ENCODE measurements at regions not wholly inside any gene's neighbourhood (a gene's known extent, or its start where the extent isn't known, plus 50 kb on each side); places are given as distances from the start of the nearest gene placed in this dataset.

DNA sequence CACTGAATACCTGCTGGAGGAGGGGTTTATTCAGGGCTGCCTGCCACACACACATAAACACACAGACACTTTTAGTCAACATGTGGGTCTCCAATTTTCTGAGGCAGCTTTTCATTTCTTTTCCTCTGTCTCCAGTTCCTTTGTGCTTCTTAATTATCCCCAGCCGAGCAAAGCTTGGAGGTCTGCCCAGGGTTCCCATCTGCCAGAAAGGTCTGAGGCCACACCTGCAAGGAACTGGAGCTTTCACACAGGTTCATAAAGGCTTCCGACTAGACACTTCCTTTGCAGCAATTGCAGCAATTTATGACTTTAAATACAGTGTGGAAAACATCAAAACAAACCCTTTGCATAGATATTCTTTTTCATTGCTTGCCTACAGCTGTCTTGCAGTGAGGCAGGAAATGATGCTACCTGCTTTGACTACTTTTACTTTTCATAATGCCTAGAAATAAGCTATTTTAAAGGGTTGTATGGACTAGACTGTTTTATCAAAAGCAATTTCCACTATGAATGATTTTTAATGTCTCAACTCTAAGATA, 1318.9 kb downstream of the AACS start:
- Mint-ChIP-seq H3K4me3 (no peak overlapping the region), H3K27ac (peak overlapping the region; percentile 24 to 76 (median 42); a peak in 4 of 7 replicates), H3K36me3 (ENCODE audit: insufficient read depth in 1 of 3, low read depth in 3 of 3) (peaks cover 4 to 27% (median 9%) of the 10 kb centered on the region in 3 experiments; a peak in 6 of 7 replicates), H3K27me3 (ENCODE audit: low read depth) (no peaks in the 10 kb centered on the region; the same call in 1 of the 2 replicates), H3K9me3 (peaks cover 18 to 22% of the 10 kb centered on the region in 2 experiments), H3K4me1 (peaks cover 31 to 33% of the 10 kb centered on the region in 2 experiments)
- no peak overlapping the region for H3K18ac ChIP-seq (ENCODE audit: insufficient read length, low read depth, low read length)
- no peak overlapping the region for H3K56ac ChIP-seq (ENCODE audit: insufficient read length, low read depth, low read length)
- H3K79me1 ChIP-seq (ENCODE audit: insufficient read depth, low read depth, low read length, poor library complexity, severe bottlenecking), result no peaks in the 10 kb centered on the region
- no peak overlapping the region for H3K4me2 ChIP-seq (ENCODE audit: insufficient read depth, insufficient read length, low read length)
- WGBS (ENCODE audit: extremely low coverage, insufficient read length, low lambda C conversion rate), result no CpG with 5 or more reads among the region's 2 CpGs
- H3K4ac ChIP-seq (ENCODE audit: low read depth, low read length), result no peak overlapping the region
- no peak overlapping the region for H2BK20ac ChIP-seq (ENCODE audit: low read depth, low read length, poor library complexity, severe bottlenecking)
- no peaks in the 10 kb centered on the region for H3K27me3 ChIP-seq (ENCODE audit: insufficient read depth, low read length)
- TF ChIP-seq, protein P1, sequence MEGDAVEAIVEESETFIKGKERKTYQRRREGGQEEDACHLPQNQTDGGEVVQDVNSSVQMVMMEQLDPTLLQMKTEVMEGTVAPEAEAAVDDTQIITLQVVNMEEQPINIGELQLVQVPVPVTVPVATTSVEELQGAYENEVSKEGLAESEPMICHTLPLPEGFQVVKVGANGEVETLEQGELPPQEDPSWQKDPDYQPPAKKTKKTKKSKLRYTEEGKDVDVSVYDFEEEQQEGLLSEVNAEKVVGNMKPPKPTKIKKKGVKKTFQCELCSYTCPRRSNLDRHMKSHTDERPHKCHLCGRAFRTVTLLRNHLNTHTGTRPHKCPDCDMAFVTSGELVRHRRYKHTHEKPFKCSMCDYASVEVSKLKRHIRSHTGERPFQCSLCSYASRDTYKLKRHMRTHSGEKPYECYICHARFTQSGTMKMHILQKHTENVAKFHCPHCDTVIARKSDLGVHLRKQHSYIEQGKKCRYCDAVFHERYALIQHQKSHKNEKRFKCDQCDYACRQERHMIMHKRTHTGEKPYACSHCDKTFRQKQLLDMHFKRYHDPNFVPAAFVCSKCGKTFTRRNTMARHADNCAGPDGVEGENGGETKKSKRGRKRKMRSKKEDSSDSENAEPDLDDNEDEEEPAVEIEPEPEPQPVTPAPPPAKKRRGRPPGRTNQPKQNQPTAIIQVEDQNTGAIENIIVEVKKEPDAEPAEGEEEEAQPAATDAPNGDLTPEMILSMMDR (conservative IDR thresholded peaks at IDR 0.05), result no peak
- DNase-seq, result no peak
- no peak overlapping the region for H3K27ac ChIP-seq (ENCODE audit: insufficient read length, low read depth, low read length)
- H2BK15ac ChIP-seq (ENCODE audit: low read depth, low read length), result no peak overlapping the region
- H3K9me3 ChIP-seq (ENCODE audit: control insufficient read depth, low read depth, low read length), result no peaks in the 10 kb centered on the region
- H4K91ac ChIP-seq (ENCODE audit: insufficient read length, low read depth, low read length), result no peak overlapping the region
- no peak overlapping the region for H2BK5ac ChIP-seq (ENCODE audit: insufficient read length, low read length)
- H2AFZ ChIP-seq (ENCODE audit: low read length), result no peak overlapping the region
- H3K4me1 ChIP-seq (ENCODE audit: insufficient read depth, low read length), result peaks cover 4% of the 10 kb centered on the region; the same call in 1 of the 2 replicates
- H3K79me2 ChIP-seq (ENCODE audit: insufficient read depth, low read length), result no peaks in the 10 kb centered on the region
- no peak overlapping the region for H3K23ac ChIP-seq (ENCODE audit: insufficient read length, low read depth, low read length)
- H4K20me1 ChIP-seq (ENCODE audit: control insufficient read depth, insufficient read depth, insufficient read length), result no peaks in the 10 kb centered on the region
- H4K8ac ChIP-seq (replicated peaks; ENCODE audit: insufficient read length, low read depth, low read length), result no peak overlapping the region
- no peak overlapping the region for H2BK12ac ChIP-seq (ENCODE audit: insufficient read length, low read depth, low read length)
- no peak overlapping the region for H3T11ph ChIP-seq (ENCODE audit: low read length)
- H3K14ac ChIP-seq (ENCODE audit: insufficient read depth, low read length), result no peak overlapping the region
- no peak overlapping the region for H2BK120ac ChIP-seq (ENCODE audit: low read depth, low read length, poor library complexity, severe bottlenecking)
- H2AK5ac ChIP-seq (ENCODE audit: insufficient read length, low read length), result no peak overlapping the region
- H3K23me2 ChIP-seq (ENCODE audit: insufficient read length, low read depth, low read length, poor library complexity, severe bottlenecking), result no peaks in the 10 kb centered on the region
- H3K9ac ChIP-seq (ENCODE audit: extremely low read depth, insufficient read length, low read length), result no peak overlapping the region
- H4K5ac ChIP-seq (ENCODE audit: insufficient read length, low read depth, low read length), result no peak overlapping the region

All from H9 (cell line).